Tibial nerve (tissue), 4 donors: ENCODE measurements at regions not wholly inside any gene's neighbourhood (a gene's known extent, or its start where the extent isn't known, plus 50 kb on each side); places are given as distances from the start of the nearest gene placed in this dataset.

Experiments used
- DNase-seq, 2 donors: peaks; one replicate each; pipeline ENCODE4 v3.0.0-alpha.2; 2019; ENCODE audit warnings: low spot score in 2 of 2
- H3K27ac ChIP-seq, 4 donors: fragments of 200-600 bp; sonication (generic) in 3 of 4; one replicate each; pipeline ENCODE4 v1.5.1; 2017 to 2019; ENCODE audit warnings: mild to moderate bottlenecking in 1 of 4
- H3K27me3 ChIP-seq, 2 donors: fragments of 200-600 bp; sonication (generic) in 1 of 2; one replicate each; pipeline versions ENCODE4 v1.5.1 to v1.6.0; 2017 to 2019
- H3K36me3 ChIP-seq, 3 donors: fragments of 200-600 bp; sonication (generic); one replicate each; pipeline ENCODE4 v1.5.1; 2018 to 2019
- H3K4me1 ChIP-seq, 4 donors: fragments of 200-600 bp; sonication (generic) in 3 of 4; one replicate each; pipeline ENCODE4 v1.5.1; 2017 to 2019
- H3K4me3 ChIP-seq, 4 donors: fragments of 200-600 bp; sonication (generic) in 3 of 4; one replicate each; pipeline ENCODE4 v1.5.1; 2017 to 2019; ENCODE audit warnings: mild to moderate bottlenecking in 1 of 4, moderate library complexity in 1 of 4
- H3K9me3 ChIP-seq, 4 donors: fragments of 200-600 bp; sonication (generic) in 3 of 4; one replicate each; pipeline ENCODE4 v1.5.1; 2017 to 2019
- EP300 ChIP-seq, 2 donors: sonication (generic); formaldehyde crosslinking; IDR thresholded peaks; one replicate each; pipeline ENCODE4 v1.6.1; 2017; ENCODE audit warnings: antibody characterized with exemption in 2 of 2, mild to moderate bottlenecking in 1 of 2
- POLR2A ChIP-seq, 2 donors: fragments of 450-650 bp; IDR thresholded peaks; one replicate each; pipeline ENCODE4 v1.6.1; 2017; ENCODE audit warnings: antibody characterized with exemption in 2 of 2, mild to moderate bottlenecking in 2 of 2, moderate library complexity in 2 of 2
- WGBS, 2 donors: methylation state at CpG; one replicate each; pipeline ENCODE4 v1.1.5; 2018; 5-methylcytosine and 5-hydroxymethylcytosine counted together
- TF ChIP-seq, protein P1 (sequence below), 5 experiments: fragments of 200-600 bp in 3 of 5; fragments of 450-650 bp in 2 of 5; sonication (generic) in 3 of 5; IDR thresholded peaks; one replicate each; pipeline ENCODE4 v1.5.1; 2016 to 2019; ENCODE audit warnings: antibody characterized with exemption in 5 of 5, mild to moderate bottlenecking in 3 of 5, moderate library complexity in 2 of 5

DNA sequence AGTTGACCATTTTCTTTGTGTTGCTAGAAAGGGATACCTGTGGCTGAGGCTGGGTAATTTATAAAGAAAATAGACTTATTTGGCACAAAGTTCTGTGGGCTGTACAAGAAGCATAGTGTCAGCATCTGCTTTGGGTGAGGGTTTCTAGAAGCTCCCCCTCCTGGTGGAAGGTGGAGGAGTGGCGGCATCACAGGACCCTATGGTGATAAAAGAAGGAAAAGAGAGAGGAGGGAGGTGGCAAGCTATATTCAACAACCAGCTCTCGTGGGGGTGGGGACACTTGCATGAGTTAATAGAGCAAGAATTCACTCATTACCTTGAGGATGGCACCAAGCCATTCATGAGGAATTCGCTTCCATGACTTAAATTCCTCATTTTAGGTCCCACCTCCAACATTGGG, 2041.4 kb upstream of the CDH9 start:
- TF ChIP-seq, protein P1, sequence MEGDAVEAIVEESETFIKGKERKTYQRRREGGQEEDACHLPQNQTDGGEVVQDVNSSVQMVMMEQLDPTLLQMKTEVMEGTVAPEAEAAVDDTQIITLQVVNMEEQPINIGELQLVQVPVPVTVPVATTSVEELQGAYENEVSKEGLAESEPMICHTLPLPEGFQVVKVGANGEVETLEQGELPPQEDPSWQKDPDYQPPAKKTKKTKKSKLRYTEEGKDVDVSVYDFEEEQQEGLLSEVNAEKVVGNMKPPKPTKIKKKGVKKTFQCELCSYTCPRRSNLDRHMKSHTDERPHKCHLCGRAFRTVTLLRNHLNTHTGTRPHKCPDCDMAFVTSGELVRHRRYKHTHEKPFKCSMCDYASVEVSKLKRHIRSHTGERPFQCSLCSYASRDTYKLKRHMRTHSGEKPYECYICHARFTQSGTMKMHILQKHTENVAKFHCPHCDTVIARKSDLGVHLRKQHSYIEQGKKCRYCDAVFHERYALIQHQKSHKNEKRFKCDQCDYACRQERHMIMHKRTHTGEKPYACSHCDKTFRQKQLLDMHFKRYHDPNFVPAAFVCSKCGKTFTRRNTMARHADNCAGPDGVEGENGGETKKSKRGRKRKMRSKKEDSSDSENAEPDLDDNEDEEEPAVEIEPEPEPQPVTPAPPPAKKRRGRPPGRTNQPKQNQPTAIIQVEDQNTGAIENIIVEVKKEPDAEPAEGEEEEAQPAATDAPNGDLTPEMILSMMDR (IDR thresholded peaks at IDR 0.05) = no peak
- TF ChIP-seq POLR2A (IDR thresholded peaks at IDR 0.05) (no peak), EP300 (IDR thresholded peaks at IDR 0.05) (no peak)
- WGBS, 2 donors = 65 to 67% methylated on average over 3 of the region's 3 CpGs
- no peaks in the 10 kb centered on the region for H3K27me3 ChIP-seq
- no peak overlapping the region for H3K4me3 ChIP-seq
- no peaks in the 10 kb centered on the region for H3K4me1 ChIP-seq
- DNase-seq = no peak
- H3K27ac ChIP-seq = no peak overlapping the region
- H3K9me3 ChIP-seq = no peaks in the 10 kb centered on the region
- H3K36me3 ChIP-seq = no peaks in the 10 kb centered on the region

GRCh38 chr5:29077451-29077850, 2039.1 kb upstream of the CDH9 start:
- Histone ChIP-seq H3K36me3 (no peaks in the 10 kb centered on the region), H3K27me3 (no peaks in the 10 kb centered on the region), H3K4me1 (no peaks in the 10 kb centered on the region), H3K4me3 (no peak overlapping the region), H3K9me3 (no peaks in the 10 kb centered on the region), H3K27ac (no peak overlapping the region)
- TF ChIP-seq EP300 (IDR thresholded peaks at IDR 0.05) (no peak), POLR2A (IDR thresholded peaks at IDR 0.05) (no peak)
- TF ChIP-seq, protein P1 (IDR thresholded peaks at IDR 0.05) = no peak
- DNase-seq = no peak
- 45 to 67% methylated on average over 5 of the region's 5 CpGs for WGBS, 2 donors

DNA sequence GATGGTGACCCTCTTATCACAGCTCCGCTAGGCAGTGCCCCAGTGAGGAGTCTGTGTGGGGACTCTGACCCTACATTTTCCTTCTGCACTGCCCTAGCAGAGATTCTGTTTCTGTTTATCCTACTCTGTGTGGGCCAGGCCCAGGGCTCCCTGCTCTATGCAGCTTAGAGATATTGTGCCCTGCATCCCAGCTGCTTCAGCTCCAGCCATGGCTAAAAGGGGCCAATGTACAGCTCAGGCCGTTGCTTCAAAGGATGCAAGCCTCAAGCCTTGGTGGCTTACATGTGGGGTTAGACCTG, 2030.7 kb upstream of the CDH9 start:
- no peak for DNase-seq
- Histone ChIP-seq H3K4me1 (no peaks in the 10 kb centered on the region), H3K36me3 (no peaks in the 10 kb centered on the region), H3K27me3 (no peaks in the 10 kb centered on the region), H3K9me3 (no peaks in the 10 kb centered on the region), H3K27ac (no peak overlapping the region), H3K4me3 (no peak overlapping the region)
- no peak for TF ChIP-seq EP300 (IDR thresholded peaks at IDR 0.05)
- TF ChIP-seq, protein P1 (IDR thresholded peaks at IDR 0.05) = no peak
- TF ChIP-seq POLR2A (IDR thresholded peaks at IDR 0.05) = no peak
- WGBS, 2 donors = 80 to 92% methylated on average over 1 to 2 of the region's 2 CpGs

DNA sequence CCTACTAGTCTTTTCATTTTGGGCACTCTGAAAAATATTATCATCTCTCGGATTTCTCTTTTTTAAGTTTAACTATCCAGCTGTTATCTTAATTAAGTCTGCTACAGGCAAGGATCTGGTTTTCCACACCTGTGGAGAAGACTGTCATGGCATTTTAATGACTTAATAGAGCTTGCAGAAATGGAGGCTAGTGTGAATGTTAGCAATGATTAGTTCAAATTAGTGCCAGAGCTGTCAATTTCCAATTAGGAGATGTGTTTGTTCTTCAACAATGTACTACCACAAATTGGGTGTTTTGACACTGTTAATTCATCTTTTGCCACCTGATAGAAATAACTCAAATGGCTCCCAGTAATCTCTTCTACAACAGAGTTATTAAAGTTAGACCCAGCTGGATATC, 2023.0 kb upstream of the CDH9 start:
- no peaks in the 10 kb centered on the region for H3K36me3 ChIP-seq
- peaks cover 0 to 4% (median 0%) of the 10 kb centered on the region in 4 donors for H3K9me3 ChIP-seq
- H3K4me3 ChIP-seq = no peak overlapping the region
- no peak for DNase-seq
- H3K4me1 ChIP-seq = no peaks in the 10 kb centered on the region
- TF ChIP-seq, protein P1 (IDR thresholded peaks at IDR 0.05) = no peak
- TF ChIP-seq POLR2A (IDR thresholded peaks at IDR 0.05) = no peak
- TF ChIP-seq EP300 (IDR thresholded peaks at IDR 0.05) = no peak
- no peak overlapping the region for H3K27ac ChIP-seq
- H3K27me3 ChIP-seq = no peaks in the 10 kb centered on the region
- 52 to 55% methylated on average over 1 of the region's 1 CpG for WGBS, 2 donors

DNA sequence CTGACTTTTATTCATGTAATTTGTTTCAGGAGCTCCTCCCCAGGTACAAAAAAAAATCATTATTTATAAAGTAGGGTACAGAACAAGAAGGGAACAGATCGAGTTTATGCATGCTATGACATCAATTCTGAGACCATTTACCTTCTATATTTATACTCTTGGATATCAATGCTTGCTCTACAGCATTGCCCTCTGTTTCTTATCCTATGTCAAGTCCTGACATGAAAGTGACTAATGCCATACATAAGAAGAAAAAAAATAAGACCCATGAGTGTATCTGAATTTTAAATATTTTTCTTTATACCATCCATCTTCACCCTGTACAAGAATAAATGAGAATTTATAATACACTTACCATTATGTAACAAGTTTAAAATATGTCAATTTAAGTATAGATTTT, 2016.3 kb upstream of the CDH9 start:
- TF ChIP-seq, protein P1 (IDR thresholded peaks at IDR 0.05) = no peak
- TF ChIP-seq EP300 (IDR thresholded peaks at IDR 0.05) (no peak), POLR2A (IDR thresholded peaks at IDR 0.05) (no peak)
- Histone ChIP-seq H3K4me1 (no peaks in the 10 kb centered on the region), H3K27ac (no peak overlapping the region), H3K36me3 (no peaks in the 10 kb centered on the region), H3K4me3 (no peak overlapping the region), H3K27me3 (no peaks in the 10 kb centered on the region), H3K9me3 (no peaks in the 10 kb centered on the region)
- no peak for DNase-seq
- 44 to 51% methylated on average over 1 of the region's 1 CpG for WGBS, 2 donors
